ENCODE measurements at regions not wholly inside any gene's neighbourhood (a gene's known extent, or its start where the extent isn't known, plus 50 kb on each side); places are given as distances from the start of the nearest gene placed in this dataset.

GRCh38 chr5:13250464-13251291, 693.8 kb downstream of the DNAH5 start:
- no peak for ATAC-seq (ENCODE audit: low read depth in 2 of 2)
- H3K36me3 ChIP-seq (ENCODE audit: control insufficient read depth, insufficient read depth, low read length): no peaks in the 10 kb centered on the region
- H3K4me1 Mint-ChIP-seq: peaks cover 0 to 2% (median 0%) of the 10 kb centered on the region in 4 donors
- no peaks in the 10 kb centered on the region for H3K27me3 Mint-ChIP-seq
- no peak for DNase-seq
- H3K4me3 ChIP-seq (ENCODE audit: low read depth, low read length): no peak overlapping the region
- H3K27me3 ChIP-seq (ENCODE audit: control insufficient read depth, insufficient read depth, low read length): no peaks in the 10 kb centered on the region
- no peak overlapping the region for H3K27ac Mint-ChIP-seq
- H3K9me3 Mint-ChIP-seq: peaks cover 3 to 13% (median 10%) of the 10 kb centered on the region in 7 donors
- no peaks in the 10 kb centered on the region for H3K36me3 Mint-ChIP-seq
- H3K4me1 ChIP-seq (ENCODE audit: control insufficient read depth, insufficient read depth, low read length, poor library complexity, severe bottlenecking): no peaks in the 10 kb centered on the region
- no peak overlapping the region for H3K4me3 Mint-ChIP-seq
- H3K27ac ChIP-seq (ENCODE audit: insufficient read depth, low read length, poor library complexity, severe bottlenecking): no peak overlapping the region
- H3K9me3 ChIP-seq (ENCODE audit: control insufficient read depth in 2 of 2, low read length in 2 of 2): peaks cover 0 to 4% of the 10 kb centered on the region in 2 experiments

GRCh38 chr5:13249854-13250253, 694.6 kb downstream of the DNAH5 start:
- no peaks in the 10 kb centered on the region for H3K27me3 ChIP-seq (ENCODE audit: control insufficient read depth, insufficient read depth, low read length)
- peaks cover 0 to 2% (median 0%) of the 10 kb centered on the region in 4 donors for H3K4me1 Mint-ChIP-seq
- ATAC-seq (ENCODE audit: low read depth in 2 of 2): no peak
- H3K9me3 Mint-ChIP-seq: peaks cover 3 to 15% (median 8%) of the 10 kb centered on the region in 7 donors
- no peak overlapping the region for H3K4me3 ChIP-seq (ENCODE audit: low read depth, low read length)
- H3K27ac Mint-ChIP-seq: no peak overlapping the region
- no peak overlapping the region for H3K27ac ChIP-seq (ENCODE audit: insufficient read depth, low read length, poor library complexity, severe bottlenecking)
- no peak for DNase-seq
- H3K27me3 Mint-ChIP-seq: no peaks in the 10 kb centered on the region
- H3K9me3 ChIP-seq (ENCODE audit: control insufficient read depth in 2 of 2, low read length in 2 of 2): peaks cover 0 to 4% of the 10 kb centered on the region in 2 experiments
- H3K36me3 ChIP-seq (ENCODE audit: control insufficient read depth, insufficient read depth, low read length): no peaks in the 10 kb centered on the region
- no peaks in the 10 kb centered on the region for H3K4me1 ChIP-seq (ENCODE audit: control insufficient read depth, insufficient read depth, low read length, poor library complexity, severe bottlenecking)
- no peak overlapping the region for H3K4me3 Mint-ChIP-seq
- H3K36me3 Mint-ChIP-seq: no peaks in the 10 kb centered on the region

GRCh38 chr5:13248253-13248652, 696.2 kb downstream of the DNAH5 start:
- H3K9me3 ChIP-seq (ENCODE audit: control insufficient read depth in 2 of 2, low read length in 2 of 2): peaks cover 0 to 4% of the 10 kb centered on the region in 2 experiments
- H3K9me3 Mint-ChIP-seq: peaks cover 0 to 11% (median 5%) of the 10 kb centered on the region in 7 donors
- no peaks in the 10 kb centered on the region for H3K36me3 ChIP-seq (ENCODE audit: control insufficient read depth, insufficient read depth, low read length)
- H3K4me1 Mint-ChIP-seq: peaks cover 0 to 2% (median 0%) of the 10 kb centered on the region in 4 donors
- no peak overlapping the region for H3K27ac ChIP-seq (ENCODE audit: insufficient read depth, low read length, poor library complexity, severe bottlenecking)
- no peak overlapping the region for H3K27ac Mint-ChIP-seq
- DNase-seq (no peak), ATAC-seq (ENCODE audit: low read depth in 2 of 2) (no peak)
- no peak overlapping the region for H3K4me3 ChIP-seq (ENCODE audit: low read depth, low read length)
- H3K27me3 Mint-ChIP-seq: no peaks in the 10 kb centered on the region
- H3K36me3 Mint-ChIP-seq: no peaks in the 10 kb centered on the region
- H3K4me1 ChIP-seq (ENCODE audit: control insufficient read depth, insufficient read depth, low read length, poor library complexity, severe bottlenecking): no peaks in the 10 kb centered on the region
- H3K4me3 Mint-ChIP-seq: no peak overlapping the region
- H3K27me3 ChIP-seq (ENCODE audit: control insufficient read depth, insufficient read depth, low read length): no peaks in the 10 kb centered on the region

GRCh38 chr5:13246053-13246452, 698.4 kb downstream of the DNAH5 start:
- H3K27ac ChIP-seq (ENCODE audit: insufficient read depth, low read length, poor library complexity, severe bottlenecking): no peak overlapping the region
- H3K4me1 Mint-ChIP-seq: no peaks in the 10 kb centered on the region
- DNase-seq (no peak), ATAC-seq (ENCODE audit: low read depth in 2 of 2) (no peak)
- no peaks in the 10 kb centered on the region for H3K36me3 ChIP-seq (ENCODE audit: control insufficient read depth, insufficient read depth, low read length)
- H3K27me3 ChIP-seq (ENCODE audit: control insufficient read depth, insufficient read depth, low read length): no peaks in the 10 kb centered on the region
- H3K9me3 Mint-ChIP-seq: peaks cover 0 to 9% (median 3%) of the 10 kb centered on the region in 7 donors
- H3K27ac Mint-ChIP-seq: no peak overlapping the region
- no peaks in the 10 kb centered on the region for H3K36me3 Mint-ChIP-seq
- H3K4me1 ChIP-seq (ENCODE audit: control insufficient read depth, insufficient read depth, low read length, poor library complexity, severe bottlenecking): no peaks in the 10 kb centered on the region
- H3K27me3 Mint-ChIP-seq: no peaks in the 10 kb centered on the region
- no peak overlapping the region for H3K4me3 ChIP-seq (ENCODE audit: low read depth, low read length)
- no peak overlapping the region for H3K4me3 Mint-ChIP-seq
- H3K9me3 ChIP-seq (ENCODE audit: control insufficient read depth in 2 of 2, low read length in 2 of 2): peaks cover 0 to 4% of the 10 kb centered on the region in 2 experiments

- Mint-ChIP-seq H3K27me3 (no peaks in the 10 kb centered on the region), H3K36me3 (no peaks in the 10 kb centered on the region), H3K9me3 (peaks cover 0 to 11% (median 3%) of the 10 kb centered on the region in 7 donors), H3K4me1 (no peaks in the 10 kb centered on the region), H3K27ac (no peak overlapping the region), H3K4me3 (no peak overlapping the region)
- Histone ChIP-seq H3K9me3 (ENCODE audit: control insufficient read depth in 2 of 2, low read length in 2 of 2) (peaks cover 0 to 3% of the 10 kb centered on the region in 2 experiments), H3K27me3 (ENCODE audit: control insufficient read depth, insufficient read depth, low read length) (no peaks in the 10 kb centered on the region), H3K4me3 (ENCODE audit: low read depth, low read length) (no peak overlapping the region), H3K27ac (ENCODE audit: insufficient read depth, low read length, poor library complexity, severe bottlenecking) (no peak overlapping the region), H3K36me3 (ENCODE audit: control insufficient read depth, insufficient read depth, low read length) (no peaks in the 10 kb centered on the region), H3K4me1 (ENCODE audit: control insufficient read depth, insufficient read depth, low read length, poor library complexity, severe bottlenecking) (no peaks in the 10 kb centered on the region)
- DNase-seq (no peak), ATAC-seq (ENCODE audit: low read depth in 2 of 2) (no peak)
Observed at GRCh38 chr5:13244151-13244550, 700.3 kb downstream of the DNAH5 start.

GRCh38 chr5:13227513-13227912, 717.0 kb downstream of the DNAH5 start:
- no peak overlapping the region for H3K27ac ChIP-seq (ENCODE audit: insufficient read depth, low read length, poor library complexity, severe bottlenecking)
- ATAC-seq (ENCODE audit: low read depth in 2 of 2): no peak
- H3K36me3 ChIP-seq (ENCODE audit: control insufficient read depth, insufficient read depth, low read length): no peaks in the 10 kb centered on the region
- Mint-ChIP-seq H3K27me3 (no peaks in the 10 kb centered on the region), H3K4me3 (no peak overlapping the region), H3K36me3 (no peaks in the 10 kb centered on the region), H3K27ac (no peak overlapping the region), H3K9me3 (peaks cover 0 to 24% (median 5%) of the 10 kb centered on the region in 7 donors), H3K4me1 (no peaks in the 10 kb centered on the region)
- H3K4me3 ChIP-seq (ENCODE audit: low read depth, low read length): no peak overlapping the region
- H3K9me3 ChIP-seq (ENCODE audit: control insufficient read depth in 2 of 2, low read length in 2 of 2): peaks cover 0 to 3% of the 10 kb centered on the region in 2 experiments
- DNase-seq: no peak
- no peaks in the 10 kb centered on the region for H3K4me1 ChIP-seq (ENCODE audit: control insufficient read depth, insufficient read depth, low read length, poor library complexity, severe bottlenecking)
- no peaks in the 10 kb centered on the region for H3K27me3 ChIP-seq (ENCODE audit: control insufficient read depth, insufficient read depth, low read length)

GRCh38 chr5:13218518-13218917, 726.0 kb downstream of the DNAH5 start:
- Mint-ChIP-seq H3K4me1 (no peaks in the 10 kb centered on the region), H3K36me3 (no peaks in the 10 kb centered on the region), H3K9me3 (peaks cover 0 to 9% (median 7%) of the 10 kb centered on the region in 7 donors), H3K27me3 (no peaks in the 10 kb centered on the region), H3K4me3 (no peak overlapping the region), H3K27ac (no peak overlapping the region)
- no peak overlapping the region for H3K4me3 ChIP-seq (ENCODE audit: low read depth, low read length)
- no peaks in the 10 kb centered on the region for H3K4me1 ChIP-seq (ENCODE audit: control insufficient read depth, insufficient read depth, low read length, poor library complexity, severe bottlenecking)
- no peaks in the 10 kb centered on the region for H3K36me3 ChIP-seq (ENCODE audit: control insufficient read depth, insufficient read depth, low read length)
- no peak for DNase-seq
- H3K27ac ChIP-seq (ENCODE audit: insufficient read depth, low read length, poor library complexity, severe bottlenecking): no peak overlapping the region
- no peak for ATAC-seq (ENCODE audit: low read depth in 2 of 2)
- peaks cover 0 to 4% of the 10 kb centered on the region in 2 experiments for H3K9me3 ChIP-seq (ENCODE audit: control insufficient read depth in 2 of 2, low read length in 2 of 2)
- H3K27me3 ChIP-seq (ENCODE audit: control insufficient read depth, insufficient read depth, low read length): no peaks in the 10 kb centered on the region

- H3K36me3 Mint-ChIP-seq: no peaks in the 10 kb centered on the region
- H3K27me3 ChIP-seq (ENCODE audit: control insufficient read depth, insufficient read depth, low read length): no peaks in the 10 kb centered on the region
- H3K27ac ChIP-seq (ENCODE audit: insufficient read depth, low read length, poor library complexity, severe bottlenecking): no peak overlapping the region
- no peaks in the 10 kb centered on the region for H3K27me3 Mint-ChIP-seq
- H3K4me1 Mint-ChIP-seq: no peaks in the 10 kb centered on the region
- ATAC-seq (ENCODE audit: low read depth in 2 of 2) (no peak), DNase-seq (no peak)
- no peak overlapping the region for H3K27ac Mint-ChIP-seq
- no peak overlapping the region for H3K4me3 Mint-ChIP-seq
- H3K9me3 ChIP-seq (ENCODE audit: control insufficient read depth in 2 of 2, low read length in 2 of 2): peaks cover 0 to 6% of the 10 kb centered on the region in 2 experiments
- H3K4me3 ChIP-seq (ENCODE audit: low read depth, low read length): no peak overlapping the region
- H3K36me3 ChIP-seq (ENCODE audit: control insufficient read depth, insufficient read depth, low read length): no peaks in the 10 kb centered on the region
- peaks cover 0 to 10% (median 6%) of the 10 kb centered on the region in 7 donors for H3K9me3 Mint-ChIP-seq
- no peaks in the 10 kb centered on the region for H3K4me1 ChIP-seq (ENCODE audit: control insufficient read depth, insufficient read depth, low read length, poor library complexity, severe bottlenecking)
Observed at GRCh38 chr5:13217636-13218035, 726.9 kb downstream of the DNAH5 start.
